ENCODE measurements at regions not wholly inside any gene's neighbourhood (a gene's known extent, or its start where the extent isn't known, plus 50 kb on each side); places are given as distances from the start of the nearest gene placed in this dataset.

GRCh38 chr18:61606759-61607158 is 273.5 kb downstream of the CDH20 start:
- no peak for TF ChIP-seq GATA2 (IDR thresholded peaks at IDR 0.05; ENCODE audit: low read depth, low read length)
- no peak for TF ChIP-seq GATA3 (IDR thresholded peaks at IDR 0.05; ENCODE audit: low read depth, low read length)
